Subcutaneous abdominal adipose tissue (tissue), 5 donors: ENCODE measurements at regions not wholly inside any gene's neighbourhood (a gene's known extent, or its start where the extent isn't known, plus 50 kb on each side); places are given as distances from the start of the nearest gene placed in this dataset.

ENCODE experiments used
- H3K27ac ChIP-seq: one replicate; pipeline ENCODE4 v1.7.0; 2013; ENCODE audit warnings: low read depth, mild to moderate bottlenecking, inconsistent platforms, low read length, moderate library complexity
- H3K27me3 ChIP-seq, 5 donors: one replicate each; pipeline ENCODE4 v1.7.0; 2013; ENCODE audit warnings: low read length in 5 of 5, inconsistent platforms in 1 of 5; ENCODE audit not compliant: control insufficient read depth in 5 of 5, insufficient read depth in 4 of 5
- H3K36me3 ChIP-seq, 5 donors: one replicate each; pipeline ENCODE4 v1.7.0; 2013; ENCODE audit warnings: low read length in 5 of 5; ENCODE audit not compliant: control insufficient read depth in 5 of 5, insufficient read depth in 5 of 5
- H3K4me1 ChIP-seq, 5 donors: one replicate each; pipeline ENCODE4 v1.7.0; 2013; ENCODE audit warnings: low read length in 5 of 5, mild to moderate bottlenecking in 3 of 5, moderate library complexity in 1 of 5; ENCODE audit not compliant: control insufficient read depth in 5 of 5, insufficient read depth in 5 of 5
- H3K4me3 ChIP-seq, 5 donors: one replicate each; pipeline ENCODE4 v1.7.0; 2013; ENCODE audit warnings: low read length in 5 of 5, low read depth in 1 of 5
- H3K9ac ChIP-seq, 5 donors: one replicate each; pipeline ENCODE4 v1.7.0; 2013; ENCODE audit warnings: low read length in 5 of 5, mild to moderate bottlenecking in 4 of 5, moderate library complexity in 3 of 5
- H3K9me3 ChIP-seq, 5 donors: one replicate each; pipeline ENCODE4 v1.7.0; 2013; ENCODE audit warnings: low read length in 5 of 5; ENCODE audit not compliant: control insufficient read depth in 5 of 5
- donor health status: healthy.
- donor health status: healthy.
- donor health status: healthy.
- donor health status: healthy.
- donor health status: healthy.

DNA sequence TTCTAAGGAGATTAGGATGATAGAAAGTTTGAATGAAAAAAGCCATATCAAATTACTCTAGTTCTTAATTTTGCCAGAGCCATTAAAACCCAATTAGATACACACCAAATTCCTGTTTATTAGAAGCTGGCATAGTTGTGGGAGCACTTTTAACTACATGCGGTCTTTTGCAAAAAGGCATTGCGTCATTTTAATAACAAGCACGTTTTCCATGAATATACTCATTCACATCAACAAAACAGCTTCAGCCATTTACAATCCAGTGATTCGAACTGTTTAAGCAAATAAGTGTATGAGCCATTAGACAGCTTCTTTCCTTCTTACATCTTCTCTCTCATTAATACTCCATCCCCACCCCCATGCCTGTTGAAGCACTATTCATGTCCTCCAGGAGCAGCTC lies 109.5 kb upstream of the EOLA2 start:
- Histone ChIP-seq H3K27me3 (peaks cover 0 to 6% (median 0%) of the 10 kb centered on the region in 5 donors), H3K36me3 (no peaks in the 10 kb centered on the region), H3K9ac (no peak overlapping the region), H3K4me3 (no peak overlapping the region), H3K27ac (no peak overlapping the region), H3K9me3 (no peaks in the 10 kb centered on the region), H3K4me1 (peaks cover 0 to 7% (median 0%) of the 10 kb centered on the region in 5 donors)

DNA sequence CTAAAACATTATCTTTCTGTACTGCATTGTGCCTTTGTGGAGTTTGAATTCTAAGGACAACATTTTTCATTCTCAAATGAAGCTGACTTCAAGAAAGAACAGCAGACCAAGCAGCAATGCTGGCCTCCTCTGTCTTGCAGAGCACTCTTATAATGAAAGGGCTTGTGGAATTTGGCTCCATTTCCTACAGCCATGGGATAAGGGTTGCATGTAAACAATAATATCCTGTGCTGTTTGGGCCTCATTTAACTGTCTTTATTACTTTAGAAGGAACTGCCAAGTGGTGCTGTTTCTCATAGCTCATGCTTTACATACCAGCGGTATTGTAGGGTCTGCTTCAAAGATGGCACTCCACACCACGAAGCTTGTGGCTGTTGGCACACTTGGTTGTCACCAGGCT lies 111.4 kb upstream of the EOLA2 start:
- no peaks in the 10 kb centered on the region for H3K9me3 ChIP-seq
- no peaks in the 10 kb centered on the region for H3K36me3 ChIP-seq
- H3K27me3 ChIP-seq: peaks cover 0 to 12% (median 0%) of the 10 kb centered on the region in 5 donors
- peaks cover 0 to 7% (median 0%) of the 10 kb centered on the region in 5 donors for H3K4me1 ChIP-seq
- no peak overlapping the region for H3K27ac ChIP-seq
- no peak overlapping the region for H3K4me3 ChIP-seq
- H3K9ac ChIP-seq: no peak overlapping the region

DNA sequence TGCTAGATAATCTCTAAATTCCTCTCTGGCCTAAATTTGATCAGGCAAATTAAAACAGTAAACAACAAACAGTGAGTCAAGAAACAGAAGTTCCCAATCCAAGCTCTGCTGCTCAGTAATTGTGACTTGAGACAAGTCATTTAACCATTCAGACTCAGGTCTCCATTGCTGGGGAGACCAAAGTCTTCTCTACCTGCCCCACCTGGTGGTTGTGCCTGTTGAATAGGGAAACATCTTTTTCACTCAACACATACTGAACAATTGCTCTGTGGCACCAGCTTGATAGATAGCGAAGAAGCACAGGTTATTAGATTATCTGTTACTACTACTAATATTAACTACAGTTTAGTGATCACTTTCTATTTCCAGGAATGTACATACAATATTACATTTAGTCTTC lies 112.1 kb upstream of the EOLA2 start:
- Histone ChIP-seq H3K27me3 (peaks cover 0 to 12% (median 0%) of the 10 kb centered on the region in 5 donors), H3K36me3 (no peaks in the 10 kb centered on the region), H3K9ac (no peak overlapping the region), H3K4me1 (peaks cover 0 to 7% (median 0%) of the 10 kb centered on the region in 5 donors), H3K27ac (no peak overlapping the region), H3K9me3 (no peaks in the 10 kb centered on the region), H3K4me3 (no peak overlapping the region)

DNA sequence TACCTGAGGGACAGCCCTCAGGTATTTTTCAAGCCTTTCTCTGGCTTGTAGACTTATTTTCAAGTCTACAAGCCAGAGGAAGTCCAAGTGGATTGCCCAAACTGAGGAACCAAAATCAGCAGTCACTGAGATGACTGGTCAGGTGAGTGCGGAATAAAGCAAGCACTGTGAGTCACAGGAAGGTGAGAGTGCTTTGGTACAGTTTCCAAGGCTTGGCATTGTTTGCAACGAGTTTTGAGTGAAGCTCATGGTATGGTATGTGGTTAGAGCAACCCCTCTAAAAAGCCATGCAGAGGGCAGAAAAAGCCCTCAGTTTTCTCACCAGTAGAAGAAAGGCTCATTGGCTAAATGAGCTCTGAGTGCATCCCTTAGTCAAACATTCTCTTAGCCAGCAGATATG lies 112.8 kb upstream of the EOLA2 start:
- Histone ChIP-seq H3K27me3 (peaks cover 0 to 12% (median 0%) of the 10 kb centered on the region in 5 donors), H3K36me3 (no peaks in the 10 kb centered on the region), H3K9ac (no peak overlapping the region), H3K9me3 (no peaks in the 10 kb centered on the region), H3K4me3 (no peak overlapping the region), H3K4me1 (peaks cover 0 to 7% (median 0%) of the 10 kb centered on the region in 5 donors), H3K27ac (no peak overlapping the region)

DNA sequence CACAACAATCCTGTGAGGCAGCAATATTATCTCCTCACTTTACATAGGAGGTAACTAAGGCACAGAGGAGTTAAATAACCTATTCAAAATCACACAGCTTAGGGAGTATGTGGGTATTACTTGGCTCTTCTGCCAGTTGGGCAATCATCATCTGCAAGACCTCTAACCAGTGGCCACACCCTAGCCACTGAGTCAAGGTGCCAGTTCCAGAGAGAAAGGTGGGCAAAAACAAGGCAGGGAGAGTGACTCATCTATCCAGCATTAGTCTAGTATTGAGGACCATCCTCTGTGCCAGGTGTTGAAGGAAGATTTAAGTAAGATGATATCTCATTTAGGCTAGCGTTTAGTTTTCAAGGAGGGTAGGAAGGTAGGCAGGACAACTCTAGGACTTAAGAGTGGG lies 113.9 kb upstream of the EOLA2 start:
- Histone ChIP-seq H3K9ac (no peak overlapping the region), H3K4me1 (peaks cover 0 to 7% (median 0%) of the 10 kb centered on the region in 5 donors), H3K36me3 (no peaks in the 10 kb centered on the region), H3K27ac (no peak overlapping the region), H3K9me3 (no peaks in the 10 kb centered on the region), H3K4me3 (no peak overlapping the region), H3K27me3 (peaks cover 0 to 12% (median 0%) of the 10 kb centered on the region in 5 donors)

DNA sequence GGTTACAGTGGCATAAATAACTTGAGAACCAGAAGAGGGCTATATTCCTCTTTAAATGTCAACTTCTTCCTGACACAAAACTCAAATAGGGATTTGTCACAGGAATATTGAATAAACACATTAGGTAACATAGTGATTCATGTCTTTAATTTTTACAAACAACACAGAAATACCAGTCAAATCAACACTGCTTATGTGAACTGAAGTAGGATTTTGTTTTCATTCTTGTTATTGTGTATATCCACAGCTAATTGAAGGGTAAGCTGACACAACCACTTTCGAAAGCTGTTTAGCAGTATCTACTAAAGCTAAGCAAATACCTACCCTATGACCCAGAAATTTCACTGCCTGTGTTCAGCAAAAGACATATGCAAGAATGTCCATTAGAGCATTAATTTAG lies 120.4 kb upstream of the EOLA2 start:
- Histone ChIP-seq H3K27me3 (peaks cover 0 to under 1% (median 0%) of the 10 kb centered on the region in 5 donors), H3K4me1 (peaks cover 0 to 12% (median 7%) of the 10 kb centered on the region in 5 donors), H3K9me3 (no peaks in the 10 kb centered on the region), H3K36me3 (no peaks in the 10 kb centered on the region), H3K27ac (no peak overlapping the region), H3K9ac (no peak overlapping the region), H3K4me3 (no peak overlapping the region)

DNA sequence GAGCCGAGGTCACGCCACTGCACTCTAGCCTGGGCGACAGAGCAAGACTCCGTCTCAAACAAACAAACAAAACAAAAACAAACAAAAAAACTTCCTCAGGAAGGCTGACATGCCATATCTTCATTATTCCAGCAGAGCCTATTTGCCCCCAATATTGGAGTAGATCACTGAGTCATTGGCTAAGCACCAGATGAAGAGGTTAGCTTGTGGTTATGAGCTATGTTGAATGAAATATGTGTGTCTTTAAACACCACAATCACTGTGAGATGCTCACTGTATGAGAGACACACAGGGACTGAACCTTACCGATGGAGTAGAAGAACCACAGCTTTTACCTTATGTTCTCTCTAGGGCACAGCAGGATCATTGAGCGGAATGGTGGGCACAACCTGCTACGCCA lies 122.1 kb upstream of the EOLA2 start:
- H3K9me3 ChIP-seq: no peaks in the 10 kb centered on the region
- H3K4me1 ChIP-seq: peaks cover 0 to 12% (median 7%) of the 10 kb centered on the region in 5 donors
- H3K27me3 ChIP-seq: no peaks in the 10 kb centered on the region
- H3K27ac ChIP-seq: no peak overlapping the region
- H3K9ac ChIP-seq: no peak overlapping the region
- no peaks in the 10 kb centered on the region for H3K36me3 ChIP-seq
- no peak overlapping the region for H3K4me3 ChIP-seq

DNA sequence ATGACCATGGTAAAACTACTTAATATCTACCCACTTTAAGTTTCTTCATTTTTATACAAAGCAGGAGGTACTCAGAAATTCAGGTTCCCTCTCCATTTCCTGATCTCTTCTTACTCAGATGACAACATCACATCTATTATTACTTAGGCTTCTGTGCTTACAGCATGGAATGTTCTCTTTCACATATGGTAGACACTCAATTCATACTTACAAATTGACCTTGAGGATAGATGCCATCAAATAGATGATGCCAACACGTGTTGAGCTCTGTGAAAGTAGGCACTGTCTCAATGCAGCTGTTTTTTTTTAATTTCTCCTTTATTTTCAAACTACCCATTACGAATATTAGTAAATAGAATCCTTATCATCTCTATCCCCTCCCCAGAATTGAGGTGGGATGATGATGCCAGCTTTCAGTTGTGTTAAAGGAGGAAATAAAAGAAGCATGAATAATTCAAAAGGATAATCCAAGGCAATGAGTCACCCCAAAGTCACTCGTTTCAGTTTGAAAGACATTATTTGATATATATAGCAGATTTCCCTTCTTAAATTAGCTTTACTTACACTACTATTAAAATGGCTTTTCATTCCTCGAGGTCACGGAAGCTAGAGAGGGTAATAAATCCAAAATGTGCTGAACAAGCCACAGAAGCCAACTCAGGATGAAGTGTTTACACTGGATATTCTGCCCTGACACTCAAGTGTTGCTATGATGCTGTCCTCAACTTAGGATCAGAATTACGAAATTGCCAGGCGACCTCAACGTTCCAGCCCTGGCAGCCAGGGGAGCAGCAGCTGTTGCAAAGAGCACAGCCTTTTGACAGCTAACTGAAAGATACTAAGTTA lies 124.2 kb upstream of the EOLA2 start:
- H3K9me3 ChIP-seq: no peaks in the 10 kb centered on the region
- H3K9ac ChIP-seq: no peak overlapping the region
- H3K4me1 ChIP-seq: peaks cover 0 to 12% (median 7%) of the 10 kb centered on the region in 5 donors
- H3K27me3 ChIP-seq: no peaks in the 10 kb centered on the region
- H3K27ac ChIP-seq: no peak overlapping the region
- H3K36me3 ChIP-seq: no peaks in the 10 kb centered on the region
- no peak overlapping the region for H3K4me3 ChIP-seq

DNA sequence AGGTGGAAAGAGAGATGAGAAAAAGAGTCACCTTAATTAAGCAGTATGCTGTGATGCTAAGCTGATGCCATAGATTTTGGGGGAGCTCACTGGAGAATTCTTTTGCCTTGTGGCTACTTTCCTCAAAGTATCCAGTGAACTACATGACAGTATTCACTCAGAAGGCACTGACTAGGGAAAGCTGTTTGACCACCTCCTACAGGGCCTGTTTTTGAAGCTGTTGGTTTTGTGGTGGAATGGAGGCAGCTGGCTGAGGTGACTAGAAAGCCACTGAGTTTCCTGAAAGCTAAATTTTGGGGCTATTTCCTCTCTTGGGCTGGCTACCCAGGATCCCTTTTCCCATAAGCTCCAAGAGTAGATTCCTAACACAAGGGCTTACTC lies 124.8 kb upstream of the EOLA2 start:
- H3K4me3 ChIP-seq: no peak overlapping the region
- H3K9me3 ChIP-seq: no peaks in the 10 kb centered on the region
- no peaks in the 10 kb centered on the region for H3K27me3 ChIP-seq
- peaks cover 0 to 12% (median 7%) of the 10 kb centered on the region in 5 donors for H3K4me1 ChIP-seq
- H3K36me3 ChIP-seq: no peaks in the 10 kb centered on the region
- no peak overlapping the region for H3K27ac ChIP-seq
- H3K9ac ChIP-seq: no peak overlapping the region

DNA sequence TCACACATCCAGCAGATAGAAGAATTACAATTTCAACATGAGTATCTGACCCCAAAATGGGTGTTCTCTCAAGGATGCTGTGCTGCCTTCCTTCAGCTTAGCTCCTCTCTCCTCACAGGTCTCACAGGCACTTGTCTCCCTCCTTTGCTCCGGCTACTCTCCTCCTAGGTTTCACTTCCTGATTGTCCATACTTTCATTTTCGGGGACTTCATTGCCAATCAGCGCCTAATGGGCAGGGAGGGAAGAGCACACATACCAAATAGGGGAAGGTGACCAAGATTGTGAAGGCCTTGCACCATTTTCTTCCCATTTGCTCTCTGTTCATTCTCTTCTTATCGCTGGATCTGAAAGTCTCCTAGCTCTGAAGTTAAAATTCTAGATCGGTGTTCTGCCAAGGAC lies 125.4 kb upstream of the EOLA2 start:
- Histone ChIP-seq H3K4me3 (no peak overlapping the region), H3K36me3 (no peaks in the 10 kb centered on the region)

More for the DNA sequence above, 125.4 kb upstream of the EOLA2 start:
- Histone ChIP-seq H3K27me3 (no peaks in the 10 kb centered on the region), H3K4me1 (peaks cover 0 to 9% (median 6%) of the 10 kb centered on the region in 5 donors), H3K9ac (no peak overlapping the region), H3K27ac (no peak overlapping the region), H3K9me3 (no peaks in the 10 kb centered on the region)
